Fibroblast of villous mesenchyme (primary cell): ENCODE measurements at regions not wholly inside any gene's neighbourhood (a gene's known extent, or its start where the extent isn't known, plus 50 kb on each side); places are given as distances from the start of the nearest gene placed in this dataset.

Experiments used
- DNase-seq: peaks from one replicate; pipeline ENCODE4 v3.0.0-alpha.2; 2010; ENCODE audit warnings: low read depth
- H3K4me3 ChIP-seq: 2 replicates; pipeline ENCODE4 v1.5.1; 2011; ENCODE audit warnings: low read depth, mild to moderate bottlenecking, low read length
- CTCF ChIP-seq: IDR thresholded peaks from 2 replicates; pipeline ENCODE4 v1.5.1; 2012; ENCODE audit warnings: low read depth, mild to moderate bottlenecking, low read length; ENCODE audit not compliant: insufficient read depth

DNA sequence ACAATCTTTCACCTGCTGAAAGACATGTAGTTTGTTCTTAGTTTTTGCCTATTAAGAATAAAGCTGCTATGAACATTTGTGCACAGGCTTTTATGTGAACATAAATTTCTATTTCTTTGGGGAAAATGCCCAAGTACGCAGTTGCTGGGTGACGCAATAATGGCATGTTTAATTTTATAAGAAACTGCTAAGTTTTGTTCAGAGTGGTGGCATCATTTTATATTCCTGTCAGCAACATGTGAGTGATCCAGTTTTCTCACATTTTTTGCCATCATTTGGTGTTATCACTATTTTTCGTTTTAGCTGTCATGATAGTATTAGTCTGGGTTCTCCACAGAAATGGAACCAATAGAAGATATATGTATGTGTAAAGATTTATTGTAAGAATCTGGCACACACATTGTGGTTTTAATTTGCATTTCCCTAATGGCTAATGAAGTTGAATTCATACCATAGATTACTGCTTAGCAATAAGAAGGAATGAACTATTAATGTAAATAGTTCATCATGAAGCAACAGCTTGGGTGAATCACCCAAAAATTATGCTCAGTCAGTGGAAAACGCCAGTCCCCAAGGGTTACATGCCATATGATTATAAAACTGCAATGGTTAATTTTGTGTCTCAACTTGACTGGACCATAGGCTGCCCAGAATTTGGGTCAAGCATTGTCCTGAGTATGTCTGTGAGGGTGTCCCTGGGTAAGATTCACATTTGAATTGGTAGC, 358.6 kb downstream of the MSX2 start:
- TF ChIP-seq CTCF: no peak
- DNase-seq: no peak
- no peak overlapping the region for H3K4me3 ChIP-seq

GRCh38 chr5:175082346-175082745, 358.0 kb downstream of the MSX2 start:
- TF ChIP-seq CTCF: no peak
- no peak overlapping the region for H3K4me3 ChIP-seq
- DNase-seq: no peak

- DNase-seq: no peak
- H3K4me3 ChIP-seq: no peak overlapping the region
- no peak for TF ChIP-seq CTCF
Observed at GRCh38 chr5:175079707-175080106, 355.3 kb downstream of the MSX2 start.

DNA sequence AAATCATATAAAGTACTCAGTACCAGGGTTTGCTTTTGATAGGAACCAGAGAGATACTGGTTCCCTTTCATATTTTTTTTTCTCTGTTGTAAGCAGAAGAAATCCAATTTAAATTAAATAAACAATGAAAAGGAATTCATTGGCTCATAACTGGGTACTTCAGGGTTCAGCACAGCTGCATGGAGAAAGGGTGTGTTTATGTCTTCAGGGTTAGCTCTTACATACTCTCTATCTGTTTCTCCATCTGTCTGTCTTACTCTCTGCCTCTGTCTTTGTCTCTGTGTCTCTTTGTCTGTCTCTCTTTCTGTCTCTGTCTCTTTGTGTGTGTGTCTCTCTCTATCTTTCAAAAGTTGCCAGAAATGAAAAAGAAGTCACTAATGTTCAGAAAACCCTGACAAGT, 345.9 kb downstream of the MSX2 start:
- TF ChIP-seq CTCF: no peak
- no peak for DNase-seq
- no peak overlapping the region for H3K4me3 ChIP-seq

- no peak for DNase-seq
- no peak overlapping the region for H3K4me3 ChIP-seq
Observed at GRCh38 chr5:175060257-175060656, 335.9 kb downstream of the MSX2 start.

GRCh38 chr5:175059687-175060211, 335.4 kb downstream of the MSX2 start:
- no peak for DNase-seq
- no peak for TF ChIP-seq CTCF
- no peak overlapping the region for H3K4me3 ChIP-seq

More at GRCh38 chr5:175060257-175060656, 335.9 kb downstream of the MSX2 start:
- TF ChIP-seq CTCF: no peak

DNA sequence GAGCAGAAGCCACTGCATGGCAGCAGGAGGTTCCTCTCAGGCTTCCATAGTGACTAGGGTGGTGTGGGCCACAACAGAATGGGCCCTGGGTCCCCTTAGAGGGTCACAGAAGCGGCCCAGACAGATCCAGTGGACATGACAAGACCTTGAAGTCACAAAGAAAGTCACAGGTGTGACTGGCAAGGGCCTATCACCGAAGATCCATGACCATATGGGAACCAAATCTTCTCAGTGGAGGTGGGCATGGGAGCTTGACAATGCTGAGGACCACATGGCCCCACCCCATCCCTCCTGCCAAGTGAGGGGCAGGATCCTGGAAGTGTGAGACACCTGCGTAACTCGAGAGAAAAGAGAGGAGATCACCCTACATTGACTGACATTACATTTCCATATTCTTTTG, 332.4 kb downstream of the MSX2 start:
- no peak for TF ChIP-seq CTCF
- DNase-seq: no peak
- no peak overlapping the region for H3K4me3 ChIP-seq
